ENCODE measurements at regions not wholly inside any gene's neighbourhood (a gene's known extent, or its start where the extent isn't known, plus 50 kb on each side); places are given as distances from the start of the nearest gene placed in this dataset.

- no peaks in the 10 kb centered on the region for H3K9me3 Mint-ChIP-seq (ENCODE audit: unreplicated experiment)
- CTCF ChIA-PET: interaction anchor here (0.6 to 1.1 kb wide), 4 partner anchors 9 to 303 kb away, joined by 3 to 6 read pairs (median 4); no protein-coding TSS in a partner anchor
- POLR2A ChIA-PET: interaction anchor here (1.5 to 1.9 kb wide), 2 partner anchors 11 to 16 kb away, joined by 5 to 7 read pairs; no protein-coding TSS in a partner anchor
- H3K27ac Mint-ChIP-seq (ENCODE audit: low read depth, unreplicated experiment): no peak overlapping the region
- H3K4me3 Mint-ChIP-seq (ENCODE audit: unreplicated experiment): no peak overlapping the region
- peak; percentile 76 for DNase-seq (ENCODE audit: unreplicated experiment)
- H3K36me3 Mint-ChIP-seq (ENCODE audit: insufficient read depth, unreplicated experiment): no peaks in the 10 kb centered on the region
- no peaks in the 10 kb centered on the region for H3K27me3 Mint-ChIP-seq (ENCODE audit: insufficient read depth, unreplicated experiment)
- intact Hi-C loops (cut with micrococcal nuclease): no loop called here
- BruUV-seq (replicated peaks): no TSS peak
- H3K4me1 Mint-ChIP-seq (ENCODE audit: insufficient read depth, unreplicated experiment): peaks cover 17% of the 10 kb centered on the region
- no peak for TF ChIP-seq CTCF (IDR thresholded peaks at IDR 0.05; ENCODE audit: unreplicated experiment)
These were observed 650.3 kb downstream of the CCDC171 start for GRCh38 chr9:16202914-16203728.

GRCh38 chr9:16203729-16204573 lies 651.1 kb downstream of the CCDC171 start:
- H3K27ac Mint-ChIP-seq (ENCODE audit: low read depth, unreplicated experiment): no peak overlapping the region
- H3K36me3 Mint-ChIP-seq (ENCODE audit: insufficient read depth, unreplicated experiment): no peaks in the 10 kb centered on the region
- BruUV-seq (replicated peaks): no TSS peak
- no peak for DNase-seq (ENCODE audit: unreplicated experiment)
- no peak for TF ChIP-seq CTCF (IDR thresholded peaks at IDR 0.05; ENCODE audit: unreplicated experiment)
- POLR2A ChIA-PET: interaction anchor here (0.6 to 1.9 kb wide), 4 partner anchors 8 to 745 kb away, joined by 3 to 7 read pairs (median 4); no protein-coding TSS in a partner anchor
- H3K4me1 Mint-ChIP-seq (ENCODE audit: insufficient read depth, unreplicated experiment): peaks cover 17% of the 10 kb centered on the region
- no peak overlapping the region for H3K4me3 Mint-ChIP-seq (ENCODE audit: unreplicated experiment)
- H3K9me3 Mint-ChIP-seq (ENCODE audit: unreplicated experiment): no peaks in the 10 kb centered on the region
- CTCF ChIA-PET: interaction anchor here (0.7 kb wide), 1 partner anchor 286 kb away, joined by 3 read pairs; no protein-coding TSS in a partner anchor
- intact Hi-C loops (cut with micrococcal nuclease): no loop called here
- H3K27me3 Mint-ChIP-seq (ENCODE audit: insufficient read depth, unreplicated experiment): no peaks in the 10 kb centered on the region

GRCh38 chr9:16205455-16205854 lies 652.6 kb downstream of the CCDC171 start:
- intact Hi-C loops (cut with micrococcal nuclease): no loop called here
- Mint-ChIP-seq H3K4me3 (ENCODE audit: unreplicated experiment) (no peak overlapping the region), H3K9me3 (ENCODE audit: unreplicated experiment) (no peaks in the 10 kb centered on the region), H3K36me3 (ENCODE audit: insufficient read depth, unreplicated experiment) (no peaks in the 10 kb centered on the region), H3K27me3 (ENCODE audit: insufficient read depth, unreplicated experiment) (no peaks in the 10 kb centered on the region), H3K4me1 (ENCODE audit: insufficient read depth, unreplicated experiment) (peaks cover 17% of the 10 kb centered on the region), H3K27ac (ENCODE audit: low read depth, unreplicated experiment) (no peak overlapping the region)
- TF ChIP-seq CTCF (IDR thresholded peaks at IDR 0.05; ENCODE audit: unreplicated experiment): no peak
- CTCF ChIA-PET: no interaction called here
- POLR2A ChIA-PET: no interaction called here
- DNase-seq (ENCODE audit: unreplicated experiment): no peak
- BruUV-seq (replicated peaks): no TSS peak

- DNase-seq (ENCODE audit: unreplicated experiment): no peak
- Mint-ChIP-seq H3K27ac (ENCODE audit: low read depth, unreplicated experiment) (no peak overlapping the region), H3K27me3 (ENCODE audit: insufficient read depth, unreplicated experiment) (no peaks in the 10 kb centered on the region), H3K36me3 (ENCODE audit: insufficient read depth, unreplicated experiment) (no peaks in the 10 kb centered on the region), H3K4me1 (ENCODE audit: insufficient read depth, unreplicated experiment) (peaks cover 17% of the 10 kb centered on the region), H3K9me3 (ENCODE audit: unreplicated experiment) (no peaks in the 10 kb centered on the region), H3K4me3 (ENCODE audit: unreplicated experiment) (no peak overlapping the region)
- CTCF ChIA-PET: no interaction called here
- intact Hi-C loops (cut with micrococcal nuclease): no loop called here
- no TSS peak for BruUV-seq (replicated peaks)
- POLR2A ChIA-PET: no interaction called here
- no peak for TF ChIP-seq CTCF (IDR thresholded peaks at IDR 0.05; ENCODE audit: unreplicated experiment)
These were observed 653.7 kb downstream of the CCDC171 start for GRCh38 chr9:16206518-16206917.
